RKO (cell line): ENCODE measurements at regions not wholly inside any gene's neighbourhood (a gene's known extent, or its start where the extent isn't known, plus 50 kb on each side); places are given as distances from the start of the nearest gene placed in this dataset.

ENCODE experiments used
- DNase-seq: peaks from one replicate; pipeline ENCODE4 v3.0.0-alpha.2; 2016; ENCODE audit warnings: low spot score

DNA sequence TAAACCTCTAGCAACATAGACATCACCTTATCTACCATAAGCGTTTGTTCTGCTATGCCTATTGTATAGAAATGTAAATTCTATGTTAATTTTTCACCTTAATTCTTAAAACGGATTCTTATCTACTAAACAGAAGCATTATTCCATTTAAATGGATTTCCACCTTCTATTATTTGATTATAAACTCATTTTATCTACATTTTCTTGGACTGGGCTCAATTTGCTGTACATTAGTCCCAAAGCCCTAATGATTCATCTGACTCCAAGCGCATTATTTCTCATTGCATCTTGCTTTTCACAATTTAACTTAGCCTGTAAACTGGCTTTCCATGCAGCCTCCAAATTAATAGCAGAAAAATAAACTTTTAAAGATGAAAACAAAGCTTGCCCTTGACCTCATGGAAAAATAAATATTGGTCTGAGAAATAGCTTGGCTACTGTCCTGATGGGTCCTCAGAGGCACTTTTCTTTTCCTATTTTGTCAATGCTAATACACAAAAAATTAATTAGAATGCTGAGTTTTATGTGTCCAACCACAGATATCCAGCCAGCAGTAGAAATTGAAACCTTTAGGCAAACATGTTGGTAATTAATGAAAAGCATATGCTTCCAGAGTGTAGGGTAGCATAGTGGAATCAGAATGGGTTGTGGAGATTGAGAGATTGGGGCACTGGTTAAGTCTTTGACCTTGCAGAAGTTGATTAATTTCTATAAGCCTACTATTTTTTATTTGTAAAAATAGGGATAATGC is 81.4 kb upstream of the CFAP20DC start:
- DNase-seq, result no peak

DNA sequence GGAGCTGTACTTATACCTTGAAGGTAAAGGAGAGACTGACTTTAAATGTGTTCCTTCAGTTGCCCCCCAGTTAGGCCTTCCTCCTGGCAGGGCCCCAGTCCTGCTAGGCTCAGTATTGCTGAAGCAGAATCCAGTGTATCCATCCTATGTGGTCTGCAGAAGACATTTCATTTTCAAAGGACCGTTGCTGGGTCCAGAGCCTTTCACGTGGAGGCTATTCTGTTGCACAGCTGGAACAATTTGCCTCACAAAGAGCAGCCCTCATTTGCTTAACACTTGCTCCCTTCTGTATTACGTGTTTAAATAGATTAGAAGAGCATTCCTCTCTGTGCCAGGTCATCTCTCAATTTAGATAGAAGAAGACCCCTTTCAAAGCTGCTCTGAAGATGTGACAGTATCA is 78.9 kb upstream of the CFAP20DC start:
- no peak for DNase-seq

DNA sequence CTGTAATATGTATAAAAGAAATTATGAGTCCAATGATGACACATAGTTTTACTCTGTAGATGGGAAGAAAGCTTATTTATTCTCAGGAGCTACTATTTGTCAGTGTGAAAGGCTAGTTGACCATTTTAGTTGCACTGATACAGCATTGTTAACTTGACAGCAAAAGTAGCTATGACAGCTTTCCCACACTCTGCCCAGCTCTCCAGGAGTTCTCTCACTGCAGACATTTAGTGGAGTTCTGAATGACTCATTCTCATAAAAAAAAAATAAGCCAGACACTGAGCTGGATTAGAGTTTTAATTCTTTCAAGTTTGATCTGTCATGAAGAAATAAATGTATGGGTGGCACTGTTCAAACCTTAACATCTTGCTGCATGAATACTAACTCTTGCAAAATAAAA is 77.2 kb upstream of the CFAP20DC start:
- peak; percentile 5 for DNase-seq

DNA sequence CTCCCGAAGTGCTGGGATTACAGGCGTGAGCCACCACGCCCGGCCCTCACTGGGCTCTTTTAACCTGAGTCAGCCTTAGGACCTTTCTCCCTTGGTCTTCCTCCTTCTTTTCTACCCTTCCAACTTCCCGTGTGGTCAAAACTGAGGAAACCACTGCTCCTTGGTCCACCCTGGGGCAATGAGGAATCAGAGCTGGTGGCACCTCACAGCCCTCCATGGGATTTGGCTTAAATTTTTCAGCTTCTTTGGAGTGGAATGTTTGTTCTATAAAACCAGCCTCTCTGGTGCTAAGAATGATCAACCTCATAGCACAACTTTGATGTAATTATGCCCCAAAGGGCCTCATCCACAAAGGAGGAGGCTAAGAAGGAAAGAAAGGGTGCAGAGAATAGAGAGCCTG is 76.6 kb upstream of the CFAP20DC start:
- no peak for DNase-seq

DNA sequence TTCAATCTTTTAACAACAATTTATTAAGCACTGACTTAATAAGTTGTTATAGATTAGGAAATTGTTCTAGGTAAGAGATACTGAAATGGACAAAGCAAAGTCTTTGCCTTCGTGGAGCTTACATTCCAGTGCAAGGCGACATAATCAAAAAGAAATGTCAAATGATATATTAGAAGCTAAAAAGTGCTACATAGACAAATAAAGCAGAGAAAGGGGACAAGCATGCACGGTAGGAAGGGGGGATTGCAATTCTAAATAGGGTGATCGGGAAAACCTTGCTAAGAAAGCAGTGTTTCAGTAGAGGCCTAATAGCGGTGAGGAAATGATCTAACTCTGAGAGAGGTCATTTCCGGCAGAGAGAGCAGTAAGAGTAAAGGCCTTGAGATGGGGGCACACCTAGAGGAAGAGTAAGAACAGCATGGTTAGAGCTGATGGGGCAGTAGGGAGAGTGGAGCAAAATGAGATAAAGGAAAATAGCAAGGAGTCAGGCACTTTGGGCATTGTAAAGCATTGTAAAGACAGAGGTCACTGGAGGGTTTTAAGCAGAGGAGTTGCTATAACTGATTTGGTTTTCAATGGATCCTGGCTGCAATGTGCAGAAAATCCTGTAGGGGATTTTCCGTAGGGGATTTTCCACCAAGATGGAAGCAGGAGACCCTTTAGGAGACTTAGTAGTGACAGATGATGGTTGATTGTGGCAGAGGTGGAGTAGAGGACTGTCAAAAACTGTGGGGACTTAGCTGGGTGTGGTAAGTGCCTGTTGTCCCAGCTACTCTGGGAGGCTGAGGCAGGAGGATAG is 71.7 kb upstream of the CFAP20DC start:
- no peak for DNase-seq

DNA sequence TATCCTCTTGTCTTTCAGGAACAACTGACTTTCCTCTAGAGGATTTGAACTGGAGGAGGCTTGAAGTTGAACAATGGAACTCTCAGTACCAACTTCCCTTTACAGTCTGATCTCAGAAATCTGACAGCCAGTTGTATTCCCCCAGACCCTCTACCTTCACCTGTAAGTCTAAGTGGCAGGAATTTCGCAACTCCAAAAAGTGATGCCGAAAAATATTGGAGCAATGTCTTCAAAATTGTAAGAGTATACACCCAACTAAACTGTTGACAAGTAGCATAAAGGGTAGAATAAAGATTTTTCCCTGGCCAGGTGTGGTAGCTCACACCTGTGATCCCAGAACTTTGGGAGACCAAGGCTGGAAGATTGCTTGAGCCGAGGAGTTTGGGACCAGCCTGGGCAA is 69.1 kb upstream of the CFAP20DC start:
- DNase-seq, result no peak

DNA sequence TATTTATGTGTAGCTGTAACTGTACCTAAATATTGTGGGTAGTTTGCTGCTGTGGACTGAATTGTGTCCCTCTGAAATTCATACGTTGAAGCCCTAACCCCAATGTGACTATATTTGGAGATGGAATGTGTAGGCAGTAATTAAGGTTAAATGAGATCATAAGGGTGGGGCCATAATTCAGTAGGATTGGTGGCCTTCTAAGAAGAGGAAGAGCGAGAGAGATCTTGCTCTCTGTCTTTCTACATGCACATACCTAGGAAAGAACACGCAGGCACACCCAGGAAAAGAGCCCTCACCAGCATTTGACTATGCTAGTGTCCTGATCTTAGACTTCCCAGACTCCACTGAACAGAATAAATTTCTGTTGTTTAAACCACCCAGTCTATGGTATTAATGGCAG is 67.6 kb upstream of the CFAP20DC start:
- DNase-seq, result no peak

DNA sequence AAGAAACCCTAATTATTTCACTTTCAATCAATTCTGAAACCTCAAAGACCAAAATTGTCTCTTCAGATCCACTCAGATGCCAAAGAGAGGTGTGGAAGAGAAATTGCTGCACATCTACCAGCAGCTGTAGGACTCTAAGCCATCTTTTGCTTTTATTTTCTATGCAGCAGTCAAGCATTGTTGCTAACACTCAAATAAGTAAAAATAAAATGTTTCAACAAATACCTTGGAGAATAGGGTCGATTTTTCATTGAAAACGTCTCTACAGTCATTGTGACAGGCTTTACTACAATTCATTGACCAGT is 66.4 kb upstream of the CFAP20DC start:
- no peak for DNase-seq

DNA sequence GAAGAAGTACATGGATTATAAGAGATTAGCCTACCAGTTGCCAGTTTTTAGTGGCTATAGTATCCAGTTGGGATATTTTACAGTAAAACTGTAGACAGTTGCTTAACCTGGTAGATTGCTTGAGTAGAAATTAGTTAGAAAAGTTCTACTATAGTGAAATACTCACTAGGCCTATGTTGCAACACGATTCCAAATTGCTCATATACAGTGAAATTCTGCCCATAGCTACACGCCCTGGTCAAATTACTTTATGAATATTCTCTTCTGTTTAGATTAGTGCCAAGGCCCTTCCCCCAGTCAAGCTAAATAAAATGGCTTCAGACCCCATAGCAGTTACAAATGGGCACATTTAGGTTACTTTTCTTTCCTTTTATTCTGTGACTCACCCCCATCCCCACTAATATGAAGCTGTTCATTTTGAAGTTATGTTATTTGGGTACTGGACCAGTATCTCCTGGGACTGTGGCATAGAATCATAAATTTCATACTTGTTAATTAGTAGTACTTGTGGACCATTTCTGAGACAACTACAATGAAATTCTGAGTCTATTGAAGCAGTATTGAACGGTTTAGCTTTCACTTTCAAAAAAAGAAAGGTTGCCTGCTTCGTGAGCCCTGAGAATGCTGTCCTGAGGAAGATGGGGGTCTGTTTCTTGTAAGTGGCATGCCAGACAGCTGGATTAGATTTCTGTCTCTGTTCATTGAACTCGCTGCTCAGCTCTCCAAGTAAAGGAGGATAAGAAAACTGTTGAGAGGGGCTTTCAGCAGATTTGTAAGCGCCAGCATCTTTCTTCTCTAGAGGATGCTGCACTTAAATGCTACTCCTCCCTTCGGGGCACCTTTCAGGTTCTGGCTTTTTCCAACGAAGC is 65.8 kb upstream of the CFAP20DC start:
- no peak for DNase-seq

DNA sequence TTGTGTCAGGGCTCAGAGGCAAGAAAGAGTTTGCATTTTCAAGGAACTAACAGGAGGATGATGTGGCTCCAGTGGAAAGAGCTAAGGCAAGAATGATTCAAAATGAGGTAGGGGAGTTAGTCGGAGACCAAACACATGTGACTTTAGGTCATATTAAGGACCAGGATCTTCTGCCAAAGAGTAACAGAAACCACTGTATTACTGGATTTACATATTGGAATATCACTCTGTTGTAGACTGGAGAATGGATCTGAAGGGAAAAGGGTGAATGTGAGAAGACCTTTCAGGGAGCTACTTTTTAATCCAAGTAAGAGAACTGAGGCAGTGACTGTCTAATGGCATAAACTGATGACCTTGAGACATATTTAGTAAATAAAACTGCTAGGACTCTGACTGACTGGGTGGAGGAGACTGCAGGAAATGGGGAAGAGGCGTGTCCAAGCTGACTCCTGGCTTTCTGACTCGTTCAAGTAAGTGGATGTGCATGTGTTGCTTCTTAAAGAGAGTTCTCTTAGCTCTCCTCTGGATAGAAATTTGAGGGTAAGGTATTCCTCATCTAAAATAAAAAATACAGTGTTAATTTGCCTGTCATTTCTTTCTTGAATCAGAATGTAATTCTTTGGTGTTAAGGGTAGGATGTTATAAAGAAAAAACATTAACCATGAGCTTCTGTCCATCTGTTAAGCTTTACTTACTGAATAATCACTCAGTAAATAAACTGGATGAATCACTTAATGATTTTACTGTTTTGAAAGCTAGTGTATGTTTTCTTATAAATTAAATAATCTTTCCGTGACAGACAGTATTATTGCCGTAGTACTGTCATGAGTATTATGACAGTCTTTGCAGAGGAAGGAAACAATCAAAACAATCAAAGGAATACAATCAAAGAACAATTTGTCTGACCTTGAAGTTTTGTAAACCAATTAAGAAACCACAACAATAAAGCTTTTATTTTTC is 58.3 kb upstream of the CFAP20DC start:
- peak; percentile 31 for DNase-seq

DNA sequence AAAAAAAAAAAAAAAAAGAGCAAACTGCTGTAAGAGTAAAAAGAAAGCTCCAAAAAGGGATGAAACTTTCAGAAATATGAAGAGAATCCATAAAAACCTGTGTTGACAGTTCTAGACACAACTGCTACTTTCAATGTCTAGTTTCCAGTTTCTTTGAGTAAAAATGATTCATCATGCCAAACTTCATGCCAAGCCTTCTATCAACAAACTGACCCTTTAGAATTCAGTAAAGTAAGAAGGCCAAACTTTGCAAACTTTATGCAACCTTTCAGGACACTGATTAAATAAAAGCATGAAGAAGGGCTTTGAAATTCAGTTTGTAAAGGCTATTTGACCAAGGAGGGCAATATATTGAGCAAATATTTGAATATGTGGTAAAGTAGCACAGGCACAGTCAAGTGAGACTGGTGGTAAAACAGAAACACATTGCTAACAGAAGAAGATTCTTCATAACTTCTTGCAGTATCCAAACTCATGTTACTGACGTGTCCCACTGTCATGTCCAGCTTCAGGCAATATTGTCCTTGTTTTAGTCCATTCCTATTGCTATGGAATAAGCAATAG is 56.3 kb upstream of the CFAP20DC start:
- no peak for DNase-seq

DNA sequence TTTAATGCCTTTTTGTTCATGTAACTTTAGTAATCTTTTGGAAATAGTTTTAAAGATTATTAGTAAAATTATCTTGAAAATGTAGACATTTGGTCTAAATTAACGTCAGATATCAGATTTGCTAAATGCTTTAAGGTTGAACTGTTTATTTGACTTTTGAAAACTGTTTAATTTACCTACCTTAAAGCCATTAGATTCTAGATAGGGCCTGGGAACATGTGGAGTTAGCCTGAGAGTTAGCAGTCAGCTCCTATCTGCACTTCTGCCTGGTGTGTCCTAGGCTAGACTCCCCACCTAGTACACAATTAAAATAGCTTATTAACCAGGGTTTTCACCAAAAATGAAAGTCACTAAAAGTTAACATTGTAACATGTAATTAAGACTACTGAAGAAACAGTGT is 53.7 kb upstream of the CFAP20DC start:
- DNase-seq, result no peak

DNA sequence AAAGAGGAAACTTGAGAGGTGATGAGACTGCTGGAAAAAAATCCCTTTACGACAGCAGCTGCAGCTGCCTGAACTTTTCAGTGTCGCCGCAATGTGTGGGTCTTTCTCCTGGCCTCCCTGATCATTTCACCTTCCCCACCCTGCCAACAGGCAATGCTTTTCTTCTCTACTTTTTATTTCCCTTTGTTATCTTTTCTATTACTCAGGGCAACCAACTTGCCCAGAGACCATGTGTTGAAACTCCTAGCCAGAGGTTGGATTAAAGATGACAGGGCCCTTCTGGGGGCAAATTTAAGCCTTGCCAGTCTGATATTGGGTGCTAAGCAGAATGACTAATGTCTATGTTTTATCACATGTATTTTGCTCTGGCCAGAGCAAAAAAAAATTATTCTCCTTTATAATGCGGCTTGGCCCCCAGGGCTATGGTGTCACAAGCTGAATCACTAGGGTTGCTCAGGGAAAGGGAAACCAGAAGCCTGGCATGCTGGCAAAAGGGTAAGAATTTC is 51.5 kb upstream of the CFAP20DC start:
- no peak for DNase-seq
